HEK293 (cell line): ENCODE measurements at regions not wholly inside any gene's neighbourhood (a gene's known extent, or its start where the extent isn't known, plus 50 kb on each side); places are given as distances from the start of the nearest gene placed in this dataset.

Experiments used
- CTCF ChIA-PET: fragments of 350-600 bp; formaldehyde crosslinking; extraction: SDS; loops from one replicate; lab custom pipeline; 2021; ENCODE audit warnings: antibody characterized with exemption; lab: Yijun Ruan, JAX
- POLR2A ChIA-PET: fragments of 300-600 bp; formaldehyde crosslinking; extraction: SDS; loops from one replicate; lab custom pipeline; 2020; ENCODE audit warnings: antibody characterized with exemption, inconsistent platforms; lab: Yijun Ruan, JAX
- H3K27ac ChIP-seq: fragments of 200-500 bp; sonication (Bioruptor generic); 2 replicates; pipeline ENCODE4 v1.5.1; 2014; ENCODE audit warnings: low read depth, low read length, control low read depth, inconsistent platforms; ENCODE audit errors: extremely low read depth
- H3K36me3 ChIP-seq, 2 experiments: fragments of 200-500 bp in 1 of 2; sonication (Bioruptor generic) in 1 of 2; 1 replicate in 1 of 2; 2 replicates in 1 of 2; pipeline ENCODE4 v1.5.1; 2014 to 2017; ENCODE audit warnings: inconsistent platforms in 2 of 2, low read length in 2 of 2; ENCODE audit not compliant: control insufficient read depth in 2 of 2, insufficient read depth in 1 of 2
- H3K4me1 ChIP-seq: fragments of 200-500 bp; sonication (Bioruptor generic); 2 replicates; pipeline ENCODE4 v1.5.1; 2014; ENCODE audit warnings: mild to moderate bottlenecking, low read length, inconsistent platforms; ENCODE audit not compliant: control insufficient read depth, insufficient read depth
- H3K4me3 ChIP-seq: 2 replicates; pipeline ENCODE4 v1.5.1; 2011; ENCODE audit warnings: low read depth, mild to moderate bottlenecking, control low read depth, low read length, moderate library complexity
- H3K9me3 ChIP-seq: fragments of 200-500 bp; sonication (Bioruptor generic); 2 replicates; pipeline ENCODE4 v1.5.1; 2014; ENCODE audit warnings: low read depth, low read length, inconsistent platforms; ENCODE audit not compliant: control insufficient read depth, insufficient read depth
- ATF2 ChIP-seq: fragments of 450-650 bp; formaldehyde crosslinking; IDR thresholded peaks from 2 replicates; pipeline ENCODE4 v1.5.1; 2016; ENCODE audit warnings: missing biosample characterization, missing genetic modification characterization, low read depth
- BCL11A ChIP-seq: fragments of 450-650 bp; formaldehyde crosslinking; IDR thresholded peaks from 2 replicates; pipeline ENCODE4 v1.5.1; 2016; ENCODE audit warnings: low read depth, missing biosample characterization, missing genetic modification characterization
- CTCF ChIP-seq: fragments of 450-650 bp; formaldehyde crosslinking; IDR thresholded peaks from 2 replicates; pipeline ENCODE4 v1.5.1; 2016; ENCODE audit warnings: missing biosample characterization, missing genetic modification characterization
- GLI2 ChIP-seq: fragments of 450-650 bp; formaldehyde crosslinking; IDR thresholded peaks from 2 replicates; pipeline ENCODE4; 2017; ENCODE audit warnings: missing biosample characterization, missing genetic modification characterization, low read depth, borderline replicate concordance
- ZBTB48 ChIP-seq: fragments of 450-650 bp; formaldehyde crosslinking; IDR thresholded peaks from 2 replicates; pipeline ENCODE4 v1.5.1; 2016; ENCODE audit warnings: missing biosample characterization, missing genetic modification characterization
- ZFHX2 ChIP-seq: fragments of 450-650 bp; formaldehyde crosslinking; conservative IDR thresholded peaks from 2 replicates; pipeline ENCODE4 v1.5.1; 2016; ENCODE audit warnings: missing biosample characterization, missing genetic modification characterization
- ZNF132 ChIP-seq: fragments of 450-650 bp; formaldehyde crosslinking; IDR thresholded peaks from 2 replicates; pipeline ENCODE4 v1.5.1; 2017; ENCODE audit warnings: missing biosample characterization, missing genetic modification characterization, borderline replicate concordance
- ZNF133 ChIP-seq: fragments of 450-650 bp; formaldehyde crosslinking; IDR thresholded peaks from 2 replicates; pipeline ENCODE4 v1.5.1; 2016; ENCODE audit warnings: missing biosample characterization, missing genetic modification characterization
- ZNF16 ChIP-seq: fragments of 450-650 bp; formaldehyde crosslinking; IDR thresholded peaks from 2 replicates; pipeline ENCODE4 v1.5.1; 2016; ENCODE audit warnings: low read depth, missing biosample characterization, missing genetic modification characterization
- ZNF292 ChIP-seq: fragments of 450-650 bp; formaldehyde crosslinking; IDR thresholded peaks from 2 replicates; pipeline ENCODE4 v1.5.1; 2016; ENCODE audit warnings: low read depth, missing biosample characterization, missing genetic modification characterization, borderline replicate concordance
- ZNF324 ChIP-seq: fragments of 450-650 bp; formaldehyde crosslinking; IDR thresholded peaks from 2 replicates; pipeline ENCODE4 v1.5.1; 2016; ENCODE audit warnings: missing biosample characterization, missing genetic modification characterization
- ZNF350 ChIP-seq: fragments of 450-650 bp; formaldehyde crosslinking; IDR thresholded peaks from 2 replicates; pipeline ENCODE4 v1.5.0; 2017; ENCODE audit warnings: missing biosample characterization, mild to moderate bottlenecking, missing genetic modification characterization
- ZNF398 ChIP-seq: fragments of 450-650 bp; formaldehyde crosslinking; IDR thresholded peaks from 2 replicates; pipeline ENCODE4 v1.5.1; 2017; ENCODE audit warnings: missing biosample characterization, missing genetic modification characterization
- ZNF433 ChIP-seq: fragments of 450-650 bp; formaldehyde crosslinking; IDR thresholded peaks from 2 replicates; pipeline ENCODE4 v1.5.1; 2016; ENCODE audit warnings: missing biosample characterization, missing genetic modification characterization, low read depth
- TF ChIP-seq, protein P1 (sequence below): IDR thresholded peaks from 2 replicates; pipeline ENCODE4 v1.6.1; 2011; ENCODE audit warnings: mild to moderate bottlenecking, low read depth, low read length, borderline replicate concordance
- TF ChIP-seq, protein P2 (sequence below): fragments of 450-650 bp; formaldehyde crosslinking; IDR thresholded peaks from 2 replicates; pipeline ENCODE4 v1.5.1; 2016; ENCODE audit warnings: missing biosample characterization, missing genetic modification characterization

- H3K4me3 ChIP-seq, result no peak overlapping the region
- TF ChIP-seq BCL11A (tag by site-specific recombination) (no peak), ZBTB48 (no peak), ZNF350 (tag by site-specific recombination) (no peak), GLI2 (no peak), ZNF433 (no peak), ZNF133 (tag by site-specific recombination) (no peak)
- TF ChIP-seq, protein P1, sequence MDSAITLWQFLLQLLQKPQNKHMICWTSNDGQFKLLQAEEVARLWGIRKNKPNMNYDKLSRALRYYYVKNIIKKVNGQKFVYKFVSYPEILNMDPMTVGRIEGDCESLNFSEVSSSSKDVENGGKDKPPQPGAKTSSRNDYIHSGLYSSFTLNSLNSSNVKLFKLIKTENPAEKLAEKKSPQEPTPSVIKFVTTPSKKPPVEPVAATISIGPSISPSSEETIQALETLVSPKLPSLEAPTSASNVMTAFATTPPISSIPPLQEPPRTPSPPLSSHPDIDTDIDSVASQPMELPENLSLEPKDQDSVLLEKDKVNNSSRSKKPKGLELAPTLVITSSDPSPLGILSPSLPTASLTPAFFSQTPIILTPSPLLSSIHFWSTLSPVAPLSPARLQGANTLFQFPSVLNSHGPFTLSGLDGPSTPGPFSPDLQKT, result no peak
- H3K9me3 ChIP-seq, result no peaks in the 10 kb centered on the region
- no peak overlapping the region for H3K27ac ChIP-seq
- ChIA-PET CTCF (no interaction called here), POLR2A (no interaction called here)
- H3K36me3 ChIP-seq, result no peaks in the 10 kb centered on the region
- no peaks in the 10 kb centered on the region for H3K4me1 ChIP-seq
These were observed 525.2 kb upstream of the PSMD7 start for GRCh38 chr16:73771196-73772064.

- H3K27ac ChIP-seq, result no peak overlapping the region
- POLR2A ChIA-PET, result no interaction called here
- CTCF ChIA-PET, result interaction anchor here (0.8 kb wide), 1 partner anchor 45 kb away, joined by 5 read pairs; no protein-coding TSS in a partner anchor
- no peaks in the 10 kb centered on the region for H3K36me3 ChIP-seq
- H3K9me3 ChIP-seq, result no peaks in the 10 kb centered on the region
- no peak for TF ChIP-seq ZNF398 (tag by site-specific recombination)
- no peak overlapping the region for H3K4me3 ChIP-seq
- no peaks in the 10 kb centered on the region for H3K4me1 ChIP-seq
These were observed 527.8 kb upstream of the PSMD7 start for GRCh38 chr16:73768786-73769203.

DNA sequence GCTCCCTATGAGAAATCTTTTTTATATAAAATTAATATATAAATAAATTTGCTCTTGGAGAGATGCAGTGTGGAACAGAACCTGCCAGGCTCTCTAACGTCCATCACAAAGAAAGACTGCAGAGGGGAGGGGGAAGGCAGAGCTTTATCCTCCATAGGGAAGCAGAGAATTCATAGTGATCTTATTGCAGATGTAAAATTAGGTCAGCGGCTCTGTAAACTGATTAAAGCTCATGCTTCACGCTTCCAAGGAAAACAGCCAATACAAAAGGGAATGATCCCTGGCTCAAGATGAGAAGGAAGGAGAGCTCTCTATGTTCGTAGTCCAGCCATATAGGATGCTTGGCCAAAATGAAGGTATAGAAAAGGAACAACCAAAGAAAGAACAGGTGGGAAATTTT lies 532.3 kb upstream of the PSMD7 start:
- no peaks in the 10 kb centered on the region for H3K36me3 ChIP-seq
- no peak overlapping the region for H3K4me3 ChIP-seq
- ChIA-PET POLR2A (no interaction called here), CTCF (no interaction called here)
- H3K4me1 ChIP-seq, result no peaks in the 10 kb centered on the region
- H3K27ac ChIP-seq, result no peak overlapping the region
- no peaks in the 10 kb centered on the region for H3K9me3 ChIP-seq
- TF ChIP-seq, protein P1, result no peak
- TF ChIP-seq ZNF324 (tag by site-specific recombination), result no peak
- no peak for TF ChIP-seq ZFHX2 (tag by site-specific recombination)
- TF ChIP-seq ATF2 (tag by site-specific recombination), result no peak
- TF ChIP-seq CTCF (tag by site-specific recombination), result no peak
- no peak for TF ChIP-seq ZNF292
- TF ChIP-seq ZNF16 (tag by site-specific recombination), result no peak
- no peak for TF ChIP-seq ZNF132 (tag by site-specific recombination)
- TF ChIP-seq, protein P2, sequence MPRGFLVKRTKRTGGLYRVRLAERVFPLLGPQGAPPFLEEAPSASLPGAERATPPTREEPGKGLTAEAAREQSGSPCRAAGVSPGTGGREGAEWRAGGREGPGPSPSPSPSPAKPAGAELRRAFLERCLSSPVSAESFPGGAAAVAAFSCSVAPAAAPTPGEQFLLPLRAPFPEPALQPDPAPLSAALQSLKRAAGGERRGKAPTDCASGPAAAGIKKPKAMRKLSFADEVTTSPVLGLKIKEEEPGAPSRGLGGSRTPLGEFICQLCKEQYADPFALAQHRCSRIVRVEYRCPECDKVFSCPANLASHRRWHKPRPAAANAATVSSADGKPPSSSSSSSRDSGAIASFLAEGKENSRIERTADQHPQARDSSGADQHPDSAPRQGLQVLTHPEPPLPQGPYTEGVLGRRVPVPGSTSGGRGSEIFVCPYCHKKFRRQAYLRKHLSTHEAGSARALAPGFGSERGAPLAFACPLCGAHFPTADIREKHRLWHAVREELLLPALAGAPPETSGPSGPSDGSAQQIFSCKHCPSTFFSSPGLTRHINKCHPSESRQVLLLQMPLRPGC, result no peak
